ENCODE measurements at regions not wholly inside any gene's neighbourhood (a gene's known extent, or its start where the extent isn't known, plus 50 kb on each side); places are given as distances from the start of the nearest gene placed in this dataset.
A peak's percentile ranks its signal among the peaks of the same experiment; 100 is the strongest.

GRCh38 chr10:78942091-78942501 lies 126.7 kb upstream of the ZMIZ1 start:
- Histone ChIP-seq H3K79me2 (ENCODE audit: control insufficient read depth, insufficient read depth, low read length) (no peaks in the 10 kb centered on the region), H3K36me3 (ENCODE audit: control insufficient read depth, insufficient read depth, low read length) (no peaks in the 10 kb centered on the region), H3K4me1 (ENCODE audit: control insufficient read depth, extremely low read depth, insufficient read depth, low read length) (peaks cover 16% of the 10 kb centered on the region), H4K20me1 (ENCODE audit: control insufficient read depth, extremely low read depth, insufficient read depth, low read length) (no peaks in the 10 kb centered on the region), H3K4me2 (ENCODE audit: extremely low read depth, insufficient read depth, low read length) (no peak overlapping the region), H2AFZ (ENCODE audit: low read length) (no peak overlapping the region), H3K4me3 (replicated peaks in 1 of 4; ENCODE audit: control extremely low read depth in 1 of 4, insufficient read depth in 1 of 4, low read depth in 3 of 4, low read length in 4 of 4) (no peak overlapping the region), H3K27me3 (ENCODE audit: control insufficient read depth, insufficient read depth, low read length) (no peaks in the 10 kb centered on the region), H3K27ac (ENCODE audit: insufficient read depth, low read length) (no peak overlapping the region), H3K9me3 (ENCODE audit: control insufficient read depth, insufficient read depth, low read depth, low read length) (no peaks in the 10 kb centered on the region), H3K9ac (ENCODE audit: insufficient read depth, low read length) (no peak overlapping the region)
- TF ChIP-seq EZH2 (IDR thresholded peaks at IDR 0.05; ENCODE audit: low read length, missing control alignments) (no peak), CTCF (conservative IDR thresholded peaks at IDR 0.05 in 1 of 2, IDR thresholded peaks at IDR 0.05 in 1 of 2; ENCODE audit: low read depth in 1 of 2, low read length in 2 of 2) (no peak)
- DNase-seq (ENCODE audit: low read depth in 2 of 2): no peak

GRCh38 chr10:78944723-78945312 lies 123.9 kb upstream of the ZMIZ1 start:
- Histone ChIP-seq H3K4me2 (ENCODE audit: extremely low read depth, insufficient read depth, low read length) (no peak overlapping the region), H3K9me3 (ENCODE audit: control insufficient read depth, insufficient read depth, low read depth, low read length) (no peaks in the 10 kb centered on the region), H2AFZ (ENCODE audit: low read length) (no peak overlapping the region), H3K36me3 (ENCODE audit: control insufficient read depth, insufficient read depth, low read length) (no peaks in the 10 kb centered on the region), H3K27me3 (ENCODE audit: control insufficient read depth, insufficient read depth, low read length) (no peaks in the 10 kb centered on the region), H3K27ac (ENCODE audit: insufficient read depth, low read length) (peak overlapping the region; percentile 2), H3K4me1 (ENCODE audit: control insufficient read depth, extremely low read depth, insufficient read depth, low read length) (peaks cover 21% of the 10 kb centered on the region), H3K4me3 (replicated peaks in 1 of 4; ENCODE audit: control extremely low read depth in 1 of 4, insufficient read depth in 1 of 4, low read depth in 3 of 4, low read length in 4 of 4) (no peak overlapping the region), H3K79me2 (ENCODE audit: control insufficient read depth, insufficient read depth, low read length) (no peaks in the 10 kb centered on the region), H4K20me1 (ENCODE audit: control insufficient read depth, extremely low read depth, insufficient read depth, low read length) (no peaks in the 10 kb centered on the region), H3K9ac (ENCODE audit: insufficient read depth, low read length) (no peak overlapping the region)
- TF ChIP-seq CTCF (conservative IDR thresholded peaks at IDR 0.05 in 1 of 2, IDR thresholded peaks at IDR 0.05 in 1 of 2; ENCODE audit: low read depth in 1 of 2, low read length in 2 of 2): peak in 1 of 2 donors; percentile 30
- TF ChIP-seq EZH2 (IDR thresholded peaks at IDR 0.05; ENCODE audit: low read length, missing control alignments): no peak
- DNase-seq (ENCODE audit: low read depth in 2 of 2): peak; percentile 98 to 99

- no peak overlapping the region for H3K4me2 ChIP-seq (ENCODE audit: extremely low read depth, insufficient read depth, low read length)
- no peaks in the 10 kb centered on the region for H3K36me3 ChIP-seq (ENCODE audit: control insufficient read depth, insufficient read depth, low read length)
- no peaks in the 10 kb centered on the region for H4K20me1 ChIP-seq (ENCODE audit: control insufficient read depth, extremely low read depth, insufficient read depth, low read length)
- no peak overlapping the region for H3K4me3 ChIP-seq (replicated peaks in 1 of 4; ENCODE audit: control extremely low read depth in 1 of 4, insufficient read depth in 1 of 4, low read depth in 3 of 4, low read length in 4 of 4)
- no peak for DNase-seq (ENCODE audit: low read depth in 2 of 2)
- H2AFZ ChIP-seq (ENCODE audit: low read length): no peak overlapping the region
- peaks cover 21% of the 10 kb centered on the region for H3K4me1 ChIP-seq (ENCODE audit: control insufficient read depth, extremely low read depth, insufficient read depth, low read length)
- H3K79me2 ChIP-seq (ENCODE audit: control insufficient read depth, insufficient read depth, low read length): no peaks in the 10 kb centered on the region
- TF ChIP-seq EZH2 (IDR thresholded peaks at IDR 0.05; ENCODE audit: low read length, missing control alignments) (no peak), CTCF (conservative IDR thresholded peaks at IDR 0.05 in 1 of 2, IDR thresholded peaks at IDR 0.05 in 1 of 2; ENCODE audit: low read depth in 1 of 2, low read length in 2 of 2) (no peak)
- no peaks in the 10 kb centered on the region for H3K9me3 ChIP-seq (ENCODE audit: control insufficient read depth, insufficient read depth, low read depth, low read length)
- H3K27ac ChIP-seq (ENCODE audit: insufficient read depth, low read length): no peak overlapping the region
- no peaks in the 10 kb centered on the region for H3K27me3 ChIP-seq (ENCODE audit: control insufficient read depth, insufficient read depth, low read length)
- no peak overlapping the region for H3K9ac ChIP-seq (ENCODE audit: insufficient read depth, low read length)
Observed at GRCh38 chr10:78945838-78946237, 122.9 kb upstream of the ZMIZ1 start.
